PC-9 (cell line): ENCODE measurements at regions not wholly inside any gene's neighbourhood (a gene's known extent, or its start where the extent isn't known, plus 50 kb on each side); places are given as distances from the start of the nearest gene placed in this dataset.

Experiments used
- BruUV-seq: library from RNA; stranded (reverse); fragments of 400-500 nt; replicated peaks from 2 replicates; lab custom pipeline; 2021; lab: Mats Ljungman, UMichigan
- CTCF ChIA-PET: fragments of 300-600 bp; sonication (Branson Sonifier 250); formaldehyde crosslinking; loops from one replicate; lab custom pipeline; 2022; ENCODE audit warnings: antibody characterized with exemption; lab: Charles Lee
- POLR2A ChIA-PET: fragments of 300-600 bp; sonication (Branson Sonifier 250); formaldehyde crosslinking; loops from one replicate; lab custom pipeline; 2022; ENCODE audit warnings: antibody characterized with exemption; ENCODE audit not compliant: unreplicated experiment; lab: Charles Lee
- DNase-seq, 2 experiments: peaks; one replicate each; pipeline versions ENCODE4 v3.0.0 to v3.0.0-alpha.2; 2015 to 2022; ENCODE audit warnings: mixed read lengths in 1 of 2
- H2AFZ ChIP-seq: fragments of 200-600 bp; sonication (generic); 2 replicates; pipeline ENCODE4 v1.8.1; 2017; ENCODE audit warnings: antibody characterized with exemption
- H3F3A ChIP-seq: fragments of 200-600 bp; sonication (generic); 2 replicates; pipeline ENCODE4 v1.8.1; 2017; ENCODE audit warnings: antibody characterized with exemption, mild to moderate bottlenecking, low read depth; ENCODE audit not compliant: insufficient read depth
- H3K27ac ChIP-seq: fragments of 200-600 bp; sonication (generic); 2 replicates; pipeline ENCODE4 v1.6.1; 2016; ENCODE audit warnings: mixed run types
- H3K27me3 ChIP-seq: fragments of 200-600 bp; sonication (generic); 2 replicates; pipeline ENCODE4 v1.6.1; 2016; ENCODE audit warnings: low read depth, mixed run types; ENCODE audit not compliant: insufficient read depth
- H3K36me3 ChIP-seq: fragments of 200-600 bp; sonication (generic); 2 replicates; pipeline ENCODE4 v1.6.1; 2016; ENCODE audit warnings: low read depth, mixed run types
- H3K4me1 ChIP-seq: fragments of 200-600 bp; sonication (generic); replicated peaks from 2 replicates; pipeline ENCODE4 v1.6.1; 2016; ENCODE audit warnings: mixed run types; ENCODE audit not compliant: insufficient read depth
- H3K4me2 ChIP-seq: fragments of 200-600 bp; sonication (generic); 2 replicates; pipeline ENCODE4 v1.6.1; 2017; ENCODE audit warnings: mixed run types
- H3K4me3 ChIP-seq: fragments of 200-600 bp; sonication (generic); 2 replicates; pipeline ENCODE4 v1.6.1; 2016; ENCODE audit warnings: mixed run types
- H3K79me2 ChIP-seq: fragments of 200-600 bp; sonication (generic); 2 replicates; pipeline ENCODE4 v1.6.1; 2017; ENCODE audit warnings: low read depth, mixed run types
- H3K9me2 ChIP-seq: fragments of 200-600 bp; sonication (generic); 2 replicates; pipeline ENCODE4 v1.8.1; 2017; ENCODE audit warnings: mild to moderate bottlenecking; ENCODE audit not compliant: insufficient read depth
- H3K9me3 ChIP-seq: fragments of 200-600 bp; sonication (generic); 2 replicates; pipeline ENCODE4 v1.8.1; 2016; ENCODE audit warnings: low read depth; ENCODE audit not compliant: insufficient read depth
- H4K20me1 ChIP-seq: fragments of 200-600 bp; sonication (generic); 2 replicates; pipeline ENCODE4 v1.8.1; 2017; ENCODE audit not compliant: insufficient read depth
- CTCF ChIP-seq: fragments of 200-600 bp; sonication (generic); conservative IDR thresholded peaks from 2 replicates; pipeline ENCODE4 v1.6.1; 2017; ENCODE audit warnings: mixed run types, antibody characterized with exemption, mild to moderate bottlenecking, moderate library complexity
- EZH2 ChIP-seq: fragments of 200-600 bp; sonication (generic); IDR thresholded peaks from 2 replicates; pipeline ENCODE4 v1.8.0; 2017; ENCODE audit warnings: antibody characterized with exemption, low read depth
- intact Hi-C: fragments of 100-400 bp; cut with micrococcal nuclease; formaldehyde crosslinking; loops from one replicate; pipeline ENCODE4 v1.10.0; 2022; ENCODE audit not compliant: unreplicated experiment

GRCh38 chrX:150005027-150005426 lies 66.7 kb upstream of the EOLA2 start:
- ChIA-PET POLR2A (no interaction called here), CTCF (no interaction called here)
- Histone ChIP-seq H3K4me2 (no peak overlapping the region), H3K9me3 (no peaks in the 10 kb centered on the region), H4K20me1 (no peaks in the 10 kb centered on the region), H3K27me3 (no peaks in the 10 kb centered on the region), H2AFZ (no peak overlapping the region), H3K9me2 (0 out of 2 replicates have a peak, but pooled peaks cover 5% of the 10 kb centered on the region), H3K79me2 (no peaks in the 10 kb centered on the region), H3F3A (no peaks in the 10 kb centered on the region), H3K4me1 (no peaks in the 10 kb centered on the region), H3K27ac (no peak overlapping the region), H3K4me3 (no peak overlapping the region), H3K36me3 (no peaks in the 10 kb centered on the region)
- intact Hi-C loops = no loop called here
- no peak for DNase-seq
- TF ChIP-seq CTCF (no peak), EZH2 (no peak)
- BruUV-seq = no TSS peak

GRCh38 chrX:150007356-150007755 lies 69.1 kb upstream of the EOLA2 start:
- CTCF ChIA-PET = no interaction called here

GRCh38 chrX:150012647-150013381 lies 74.5 kb upstream of the EOLA2 start:
- H3F3A ChIP-seq = no peaks in the 10 kb centered on the region
- ChIA-PET CTCF (no interaction called here), POLR2A (no interaction called here)

More at GRCh38 chrX:150007356-150007755, 69.1 kb upstream of the EOLA2 start:
- BruUV-seq = no TSS peak
- Histone ChIP-seq H3K4me2 (no peak overlapping the region), H3K9me3 (no peaks in the 10 kb centered on the region), H4K20me1 (no peaks in the 10 kb centered on the region), H3K4me1 (no peaks in the 10 kb centered on the region), H3K79me2 (no peaks in the 10 kb centered on the region), H2AFZ (no peak overlapping the region), H3K27me3 (no peaks in the 10 kb centered on the region), H3K36me3 (no peaks in the 10 kb centered on the region), H3F3A (no peaks in the 10 kb centered on the region), H3K4me3 (no peak overlapping the region), H3K9me2 (peaks cover 10% of the 10 kb centered on the region; the same call in 1 of the 2 replicates), H3K27ac (no peak overlapping the region)
- POLR2A ChIA-PET = no interaction called here
- intact Hi-C loops = no loop called here
- DNase-seq = no peak
- TF ChIP-seq CTCF (no peak), EZH2 (no peak)

More at GRCh38 chrX:150012647-150013381, 74.5 kb upstream of the EOLA2 start:
- BruUV-seq = no TSS peak
- Histone ChIP-seq H4K20me1 (no peaks in the 10 kb centered on the region), H3K4me3 (no peak overlapping the region), H3K9me3 (no peaks in the 10 kb centered on the region), H3K27me3 (no peaks in the 10 kb centered on the region), H2AFZ (no peak overlapping the region), H3K27ac (no peak overlapping the region), H3K9me2 (peaks cover 9% of the 10 kb centered on the region; the same call in 1 of the 2 replicates), H3K36me3 (no peaks in the 10 kb centered on the region), H3K4me2 (no peak overlapping the region), H3K4me1 (no peaks in the 10 kb centered on the region), H3K79me2 (no peaks in the 10 kb centered on the region)
- intact Hi-C loops = no loop called here
- no peak for DNase-seq
- TF ChIP-seq EZH2 (no peak), CTCF (no peak)
